Heart left ventricle (tissue), 13 donors: ENCODE measurements at regions not wholly inside any gene's neighbourhood (a gene's known extent, or its start where the extent isn't known, plus 50 kb on each side); places are given as distances from the start of the nearest gene placed in this dataset.

Source experiments
- CTCF ChIP-seq, 12 donors: fragments of 200-600 bp; sonication (generic) in 4 of 12; IDR thresholded peaks; one replicate each; pipeline versions ENCODE4 v1.5.0 to v1.8.0; 2018 to 2022; ENCODE audit warnings: antibody characterized with exemption in 12 of 12, mild to moderate bottlenecking in 5 of 12
- POLR2A ChIP-seq, 2 donors: fragments of 450-650 bp; IDR thresholded peaks; one replicate each; pipeline ENCODE4 v1.6.1; 2017; ENCODE audit warnings: antibody characterized with exemption in 2 of 2, mild to moderate bottlenecking in 2 of 2, moderate library complexity in 2 of 2
- donor health status: ischemic (EF 13 %, LVEDD 7.1; RV severe dilation, severe dysfunction).
- donor health status: DM: no; HTN: yes; CAD: no.
- donor health status: DM: no; HTN: no; CAD: no.
- donor health status: ischemic (EF 25% LVEDD 6.9; RV normal size, moderate dysfunction).
- donor health status: ischemic (EF 25% LVEDD 5.7; RV mildly dilated, moderate dysfunction).
- donor health status: ischemic (EF 35%, LVEDD 5.7; RV mildly dilated, moderate dysfunction).
- donor health status: nonischemic (EF 11% LVEDD 7.7; RV severe dilation, severe dysfunction).
- donor health status: DM: yes; HTN: yes; CAD: no.
- donor health status: PGD.
- donor health status: ischemic (EF 29% LVEDD 5.4; RV normal size, mild dysfunction).
- donor health status: nonischemic (EF 23%, LVEDD 6.1; RV moderate dilation, normal function).

- TF ChIP-seq CTCF (IDR thresholded peaks at IDR 0.05): no peak
- TF ChIP-seq POLR2A (IDR thresholded peaks at IDR 0.05): no peak
Measured at GRCh38 chrX:45778616-45779015, 577.9 kb upstream of the DIPK2B start.
